A673 (cell line): ENCODE measurements at regions not wholly inside any gene's neighbourhood (a gene's known extent, or its start where the extent isn't known, plus 50 kb on each side); places are given as distances from the start of the nearest gene placed in this dataset.

Experiments used
- CTCF ChIP-seq: fragments of 300-800, 200-600 bp; sonication (generic); conservative IDR thresholded peaks from 2 replicates; pipeline ENCODE4 v1.5.1; 2017; ENCODE audit warnings: low read depth, mild to moderate bottlenecking, antibody characterized with exemption, low read length, moderate library complexity, mixed read lengths
- EZH2 ChIP-seq: fragments of 200-600 bp; sonication (generic); IDR thresholded peaks from 2 replicates; pipeline ENCODE4 v1.6.1; 2017; ENCODE audit warnings: borderline replicate concordance, low read depth, mild to moderate bottlenecking, mixed read lengths, antibody characterized with exemption, low read length; ENCODE audit not compliant: poor library complexity, severe bottlenecking

- no peak for TF ChIP-seq EZH2
- TF ChIP-seq CTCF, result no peak
Observed at GRCh38 chr5:18378066-18378465, 743.8 kb downstream of the TAF11L14 start.
